ENCODE measurements at regions not wholly inside any gene's neighbourhood (a gene's known extent, or its start where the extent isn't known, plus 50 kb on each side); places are given as distances from the start of the nearest gene placed in this dataset.
"Not testable (repeated sequence)": the region's sequence is repeated elsewhere in the genome, so short reads cannot be mapped to it uniquely, and the experiment has no call there.

DNA sequence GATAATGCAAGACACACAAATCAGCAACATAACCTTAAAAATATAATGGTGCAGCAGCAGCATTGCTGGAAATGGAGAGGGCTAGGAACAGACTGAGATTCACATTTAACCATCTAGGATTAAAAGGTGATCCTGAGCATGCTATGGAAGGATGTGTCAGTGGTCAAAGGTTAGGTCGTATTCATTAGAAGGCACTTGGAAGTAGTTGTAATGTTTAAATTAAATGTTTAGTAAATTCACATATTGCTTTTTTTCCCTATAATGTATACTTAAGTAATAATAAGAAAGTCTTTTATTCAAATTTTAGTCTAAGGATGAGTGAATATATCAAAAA lies 368.6 kb upstream of the PDE3A start:
- DNase-seq = no peak

DNA sequence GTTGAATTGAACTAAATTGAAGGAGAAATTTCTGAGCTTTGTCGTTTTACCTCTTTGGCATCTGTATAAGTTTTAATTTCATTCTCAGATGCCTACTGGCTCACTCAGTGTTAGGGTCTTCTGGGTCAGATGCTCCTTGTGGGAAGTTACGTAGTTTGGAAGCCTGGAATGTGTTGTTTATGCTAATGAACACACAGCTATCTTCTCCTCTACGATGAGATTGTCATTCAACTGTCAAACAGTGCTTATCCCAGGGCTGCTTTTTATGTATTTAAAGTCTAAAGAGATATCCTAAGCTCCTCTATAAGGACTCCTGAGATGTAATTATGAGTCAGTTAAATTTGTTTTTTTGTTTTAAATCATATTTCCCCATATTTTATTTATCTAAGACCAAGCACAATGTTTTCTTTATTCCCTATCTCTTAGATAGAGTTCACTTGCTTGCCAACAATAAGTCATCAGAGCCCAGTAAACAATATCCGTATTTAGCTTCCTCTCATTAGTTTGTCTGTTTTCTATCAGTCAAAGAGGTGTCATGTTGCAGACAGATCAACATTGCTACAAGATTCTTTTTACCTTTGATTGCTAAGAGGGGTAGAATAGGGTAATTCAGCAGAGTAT lies 368.0 kb upstream of the PDE3A start:
- DNase-seq = no peak

DNA sequence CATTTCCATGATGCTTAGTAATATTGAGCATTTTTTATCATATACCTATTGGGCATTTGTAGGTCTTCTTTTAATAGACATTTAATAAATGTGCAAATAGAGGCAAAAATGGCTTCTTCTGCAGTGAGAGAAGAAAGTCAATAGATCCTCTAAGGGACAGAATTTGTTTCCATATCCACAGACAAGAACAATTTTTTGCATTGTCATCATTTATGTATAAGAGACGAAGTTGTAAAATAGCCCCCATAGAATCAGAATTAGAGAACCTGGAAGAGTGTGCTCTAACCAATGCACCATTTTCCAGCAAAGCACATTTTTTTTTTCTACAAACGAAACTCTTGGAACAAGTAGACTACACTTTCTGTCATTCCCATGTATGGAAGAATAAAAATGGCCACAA lies 365.1 kb upstream of the PDE3A start:
- no peak for DNase-seq

DNA sequence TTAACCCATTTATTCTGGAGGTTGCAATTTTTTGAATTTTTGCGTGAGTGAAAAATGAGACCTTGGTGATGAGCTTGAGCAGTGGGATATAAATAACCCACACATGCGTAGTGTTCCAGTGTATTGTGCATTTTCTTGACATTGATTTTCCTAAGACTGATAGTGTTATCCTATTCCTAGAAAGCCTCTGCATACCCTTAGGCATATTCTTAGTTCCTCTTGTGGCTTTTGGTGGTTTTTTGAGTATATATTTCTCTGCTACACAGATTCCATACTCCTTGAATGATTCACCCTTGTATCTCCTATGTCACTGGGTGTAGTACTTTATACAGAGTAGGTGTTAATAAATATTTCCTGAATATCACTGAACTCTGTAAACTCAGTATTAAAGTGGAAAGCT lies 363.4 kb upstream of the PDE3A start:
- no peak for DNase-seq

DNA sequence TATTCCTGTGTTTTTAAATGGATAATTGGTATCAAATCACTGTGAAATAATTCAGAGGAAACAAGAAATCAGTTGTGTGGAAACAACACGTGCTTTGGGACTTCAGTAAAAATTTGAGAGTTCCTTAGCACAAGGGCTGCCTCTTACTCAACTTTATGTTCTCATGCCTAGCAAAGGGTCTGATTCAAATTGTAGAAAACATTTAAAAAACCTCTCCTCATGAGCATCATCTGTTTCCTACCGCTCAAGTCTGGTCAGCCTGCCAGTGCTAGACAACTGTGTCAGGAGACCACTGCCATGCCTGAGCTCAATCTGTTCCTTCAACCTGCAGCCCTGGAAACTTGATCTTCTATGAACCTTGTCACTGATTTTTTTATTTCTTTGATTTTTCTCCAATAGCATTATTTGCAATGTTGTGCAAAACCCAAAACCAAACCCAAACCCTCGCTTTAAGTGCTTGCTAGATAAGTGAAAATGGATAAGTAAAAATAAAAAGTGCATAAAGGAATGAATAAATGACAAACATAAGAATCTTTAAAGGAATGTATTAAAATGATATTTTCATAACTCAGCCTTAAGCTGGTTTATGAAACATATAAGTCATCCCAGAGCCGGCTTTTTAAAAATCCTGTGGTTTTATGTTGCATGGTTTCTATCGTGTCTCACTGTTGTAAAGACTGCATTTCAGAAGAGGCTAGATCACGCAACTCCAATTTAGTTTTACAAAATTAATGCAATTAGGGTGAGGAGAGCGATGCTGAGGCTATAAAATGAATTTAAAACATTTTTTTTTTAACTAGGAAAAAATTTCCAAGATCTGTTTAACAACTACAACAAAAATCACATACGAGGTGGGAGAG lies 361.2 kb upstream of the PDE3A start:
- no peak for DNase-seq

DNA sequence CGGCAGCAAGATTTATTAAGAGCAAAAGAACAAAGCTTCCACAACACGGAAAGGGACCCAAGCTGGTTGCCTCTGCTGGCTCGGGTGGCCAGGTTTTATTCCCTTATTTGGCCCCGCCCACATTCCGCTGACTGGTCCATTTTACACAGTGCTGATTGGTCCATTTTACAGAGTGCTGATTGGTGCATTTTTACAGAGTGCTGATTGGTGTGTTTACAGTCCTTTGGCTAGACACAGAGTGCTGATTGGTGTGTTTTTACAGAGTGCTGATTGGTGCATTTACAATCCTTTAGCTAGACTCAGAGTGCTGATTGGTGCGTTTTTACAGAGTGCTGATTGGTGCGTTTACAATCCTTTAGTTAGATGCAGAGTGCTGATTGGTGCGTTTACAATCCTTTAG lies 358.4 kb upstream of the PDE3A start:
- DNase-seq = not testable (repeated sequence)

DNA sequence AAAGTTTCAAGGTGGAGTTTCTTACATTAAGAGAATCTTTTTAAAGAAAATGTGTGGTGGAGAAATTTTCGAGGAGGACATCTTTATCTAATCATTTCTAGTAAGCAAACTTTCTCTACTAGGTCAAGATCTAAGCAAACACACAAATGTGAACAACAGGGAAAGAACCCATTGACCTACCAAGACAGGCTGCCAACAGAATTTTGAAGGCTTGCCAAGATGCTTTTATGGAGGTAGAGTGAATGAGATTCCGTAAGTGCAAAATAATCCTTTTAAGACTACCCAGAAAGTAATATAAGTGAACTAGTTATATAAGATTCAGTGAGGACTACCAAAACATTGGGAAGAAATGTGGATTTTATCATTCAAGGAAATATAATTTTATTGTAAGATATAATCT lies 357.1 kb upstream of the PDE3A start:
- DNase-seq = no peak

DNA sequence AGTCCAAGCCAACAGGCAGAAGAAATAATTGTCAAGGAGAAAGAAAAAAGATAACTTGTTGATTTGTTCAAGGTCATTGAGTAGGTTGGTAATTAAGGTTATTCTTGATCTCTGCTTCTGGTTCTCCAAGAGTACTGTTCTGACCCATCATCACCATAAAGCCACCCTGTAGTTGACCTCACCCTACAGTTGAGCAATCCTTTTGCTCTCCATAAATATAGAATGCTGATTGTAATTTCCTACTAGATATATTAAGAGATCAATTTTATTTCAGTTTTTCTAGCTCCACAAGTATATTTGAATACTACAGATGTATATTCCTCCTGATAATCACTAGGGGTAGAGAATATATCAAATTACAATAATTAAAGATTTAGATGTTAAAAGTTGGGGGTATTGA lies 350.5 kb upstream of the PDE3A start:
- DNase-seq = no peak

DNA sequence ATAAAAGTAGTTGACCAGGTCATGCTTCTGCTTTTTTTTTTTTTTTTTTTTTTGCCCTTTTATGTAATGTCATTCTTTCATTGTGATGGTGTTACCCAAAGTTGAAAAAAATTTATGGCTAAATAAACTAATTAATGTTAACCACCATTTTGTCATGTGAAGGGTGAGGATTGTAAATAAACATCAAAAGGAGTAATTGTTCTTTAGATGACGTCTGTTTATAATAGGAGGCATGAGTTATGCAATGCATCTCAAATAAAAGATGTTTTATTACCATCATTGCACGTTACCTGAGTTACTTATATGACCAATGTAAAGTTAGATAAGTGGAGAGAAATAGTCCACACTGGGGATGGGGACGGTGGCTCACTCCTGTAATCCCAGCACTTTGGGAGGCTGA lies 349.9 kb upstream of the PDE3A start:
- no peak for DNase-seq

DNA sequence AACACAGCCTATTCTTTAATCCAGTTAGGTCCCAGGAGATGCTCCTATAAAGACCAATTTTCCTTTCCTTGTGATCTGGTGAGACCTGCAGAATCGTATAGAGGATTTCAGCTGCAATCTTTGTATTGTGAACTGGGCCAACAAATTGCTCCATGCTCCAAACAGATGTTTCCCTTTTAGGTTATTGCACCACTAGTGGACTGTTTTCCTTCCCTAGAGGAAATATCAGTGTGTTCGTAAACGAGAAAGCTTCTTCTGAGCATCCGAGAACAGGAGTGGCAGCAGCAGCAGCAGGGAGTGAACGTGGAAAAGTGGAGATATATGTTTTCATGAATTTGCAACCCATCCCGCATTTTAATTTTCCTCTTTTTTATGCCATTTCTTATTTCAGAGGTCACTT lies 344.1 kb upstream of the PDE3A start:
- DNase-seq = no peak

DNA sequence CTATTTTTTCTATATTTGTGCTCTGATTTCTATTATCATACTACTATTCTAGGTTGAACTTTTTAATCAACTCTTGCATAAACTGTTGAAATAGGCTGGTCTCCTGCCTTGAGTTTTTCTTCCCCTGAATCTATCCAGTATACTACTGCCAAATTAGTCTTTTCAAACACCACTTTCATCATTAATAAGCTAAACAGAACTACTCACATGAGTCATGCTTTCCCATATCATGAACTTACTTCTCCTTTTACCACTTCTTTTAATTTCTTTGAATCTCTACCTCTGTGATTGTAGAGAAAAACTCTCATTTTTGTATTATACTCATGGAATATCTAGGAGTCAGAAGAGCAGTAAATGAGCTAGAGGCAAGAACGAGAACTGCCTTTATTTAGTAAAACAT lies 340.3 kb upstream of the PDE3A start:
- no peak for DNase-seq

DNA sequence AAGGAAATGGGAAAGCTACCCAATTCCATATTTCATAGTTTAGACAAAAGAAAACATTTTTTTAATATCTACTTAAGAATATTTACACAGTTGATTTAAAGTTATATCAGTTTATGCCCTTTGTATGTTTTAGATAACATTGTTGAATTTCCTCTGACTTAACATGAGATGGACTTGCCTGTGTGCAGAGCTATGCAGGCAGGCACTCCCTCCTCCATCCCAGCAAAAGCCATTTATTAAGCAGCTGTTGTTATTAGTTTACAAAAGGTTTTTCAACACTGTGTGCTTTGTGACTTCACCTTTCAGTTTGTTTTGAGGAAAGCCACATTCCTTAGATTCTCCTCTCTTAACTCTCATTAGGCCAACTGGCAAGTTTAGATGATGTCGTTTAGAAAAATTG lies 337.5 kb upstream of the PDE3A start:
- no peak for DNase-seq

DNA sequence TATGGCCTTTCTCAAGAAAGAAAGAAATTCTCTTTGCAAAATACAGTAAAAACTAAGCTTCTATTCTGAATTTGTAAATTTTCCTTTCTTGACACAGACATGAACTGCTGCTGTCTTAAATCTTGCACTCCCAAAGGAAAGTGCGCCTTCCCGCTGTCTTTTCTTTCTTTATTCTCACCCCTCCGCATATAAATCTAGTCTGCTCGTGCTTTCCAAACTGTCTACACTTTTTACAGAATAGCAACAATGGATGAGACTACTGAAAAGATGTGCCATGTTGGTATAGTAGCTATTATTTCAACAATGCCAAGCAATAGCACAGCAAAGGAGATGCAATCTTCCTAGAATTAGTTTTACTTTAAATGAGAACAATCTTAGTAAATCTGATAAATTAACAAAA lies 328.8 kb upstream of the PDE3A start:
- DNase-seq = no peak

DNA sequence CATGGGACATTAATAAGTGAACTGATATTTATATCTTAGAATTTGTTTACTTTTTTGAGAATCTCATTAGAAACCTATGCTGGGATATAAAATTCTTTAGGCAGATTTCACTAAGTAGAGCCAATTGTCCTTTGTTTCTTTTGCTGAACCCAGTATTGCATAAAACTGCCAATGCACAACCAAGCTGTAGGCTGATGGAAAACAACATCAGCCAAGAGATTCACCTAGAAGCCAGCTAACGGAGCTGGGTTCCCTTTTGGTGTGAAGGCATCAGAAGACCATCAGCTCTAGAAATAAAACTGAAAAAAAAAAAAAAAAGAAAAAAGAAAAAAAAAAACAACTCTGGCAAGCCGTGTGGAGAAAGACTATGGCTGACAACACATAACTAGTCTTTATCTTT lies 328.2 kb upstream of the PDE3A start:
- no peak for DNase-seq

DNA sequence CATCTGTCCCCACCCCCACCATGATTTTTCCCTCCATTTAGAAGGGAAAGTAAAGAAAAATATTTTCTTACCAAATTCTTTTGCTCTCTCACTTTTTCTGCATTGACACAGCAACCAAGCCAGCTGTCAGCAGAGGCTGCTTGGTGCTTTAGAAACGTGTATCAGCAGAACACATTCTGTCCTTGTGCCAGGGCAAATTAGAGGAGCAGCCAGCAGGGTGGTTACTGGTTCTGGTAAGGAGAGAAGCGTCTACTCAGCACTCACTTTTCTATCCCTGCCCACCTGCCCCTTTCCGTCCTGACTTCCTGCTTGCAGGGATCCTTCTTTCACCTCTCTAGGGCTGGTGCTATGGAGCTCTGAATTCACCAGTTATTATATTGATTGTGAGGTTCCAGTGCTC lies 327.5 kb upstream of the PDE3A start:
- no peak for DNase-seq

DNA sequence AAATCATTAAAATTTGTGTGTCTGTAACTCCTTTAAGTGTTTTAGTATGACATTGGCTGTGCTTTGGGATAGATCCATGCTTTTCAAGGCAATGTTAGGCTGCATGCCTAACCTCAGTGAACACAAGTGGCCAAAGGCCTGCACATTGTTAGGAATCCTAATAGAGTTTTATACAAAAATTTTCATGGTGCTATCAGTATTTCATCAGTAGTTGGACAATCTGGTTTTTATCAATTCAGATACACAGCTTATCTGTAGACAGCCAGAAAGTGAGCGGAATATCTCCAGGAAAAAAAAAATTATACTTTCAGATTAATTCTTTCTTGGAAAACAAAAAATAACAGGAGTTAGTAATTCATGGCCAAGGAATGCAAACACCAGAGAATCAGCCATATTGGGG lies 324.0 kb upstream of the PDE3A start:
- no peak for DNase-seq

DNA sequence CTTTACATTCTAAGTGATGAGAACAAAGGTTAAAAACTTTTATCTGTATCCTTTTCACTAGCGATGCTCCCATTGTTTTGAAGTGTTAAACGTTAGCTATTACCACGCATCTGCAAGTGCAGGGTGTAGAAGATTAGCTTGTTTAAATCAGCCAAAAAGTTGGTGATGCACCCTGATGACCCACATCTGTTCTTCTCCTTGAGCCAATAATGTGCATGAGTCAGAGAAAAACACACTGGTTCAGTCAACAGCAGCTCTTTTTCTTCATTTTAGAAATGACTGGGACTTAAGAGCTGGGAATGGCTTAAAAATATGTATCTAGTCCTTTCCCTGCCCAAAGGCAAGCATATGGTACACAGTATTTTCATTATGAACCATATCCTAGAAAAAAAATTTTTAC lies 323.5 kb upstream of the PDE3A start:
- no peak for DNase-seq

DNA sequence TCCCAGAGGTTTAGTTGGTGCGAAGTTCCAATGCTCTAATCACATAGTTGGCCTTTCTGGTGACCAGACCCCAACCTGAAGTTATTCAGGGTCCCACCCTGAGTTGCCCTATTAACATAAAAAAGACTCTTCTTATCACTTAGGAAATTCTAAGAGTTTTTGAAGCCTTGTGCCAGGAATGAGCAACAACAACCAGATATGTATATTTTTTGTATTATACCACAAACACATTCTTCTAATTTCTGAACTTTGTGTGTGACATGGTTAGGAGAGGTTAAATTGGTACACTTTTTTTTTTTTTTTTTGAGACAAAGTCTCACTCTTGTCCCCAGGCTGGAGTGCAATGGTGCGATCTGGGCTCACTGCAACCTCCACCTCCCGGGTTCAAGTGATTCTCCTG lies 320.4 kb upstream of the PDE3A start:
- no peak for DNase-seq

DNA sequence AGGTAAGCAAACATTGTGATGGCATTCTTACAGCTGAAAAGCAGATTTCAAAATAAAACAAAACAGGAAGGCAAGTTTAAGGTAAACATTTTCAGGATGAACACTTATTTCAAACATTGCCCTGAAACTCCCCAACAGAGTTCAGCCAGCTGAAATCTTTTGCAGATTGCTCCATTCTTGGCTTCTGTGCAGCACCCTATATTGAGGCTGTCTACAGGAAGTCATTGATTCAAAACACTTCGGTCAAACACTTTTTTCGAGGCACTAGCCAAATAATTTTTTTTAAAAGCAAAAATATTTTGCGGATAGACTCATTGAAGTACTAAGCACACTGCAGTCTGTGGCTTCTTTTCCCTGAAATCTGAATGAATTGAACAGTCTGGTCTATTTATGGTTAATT lies 318.1 kb upstream of the PDE3A start:
- DNase-seq = no peak

DNA sequence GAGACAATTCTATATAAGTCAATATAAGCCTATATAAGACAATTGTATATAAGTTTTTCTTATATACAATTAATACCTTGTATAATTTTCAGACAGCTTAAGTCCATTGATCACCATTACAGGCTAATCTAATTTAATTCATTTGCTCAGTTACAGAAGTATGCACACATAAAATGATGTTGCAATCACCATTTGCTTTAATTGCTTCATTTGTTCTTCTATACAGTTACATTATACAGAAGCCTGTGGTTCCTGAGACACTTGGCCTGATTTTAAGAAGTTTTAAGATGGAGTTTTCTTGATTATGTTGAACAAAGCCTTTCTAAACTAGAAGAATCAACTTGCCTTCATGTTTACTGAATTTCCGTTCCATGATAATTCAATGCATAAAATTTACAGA lies 314.6 kb upstream of the PDE3A start:
- DNase-seq = no peak

DNA sequence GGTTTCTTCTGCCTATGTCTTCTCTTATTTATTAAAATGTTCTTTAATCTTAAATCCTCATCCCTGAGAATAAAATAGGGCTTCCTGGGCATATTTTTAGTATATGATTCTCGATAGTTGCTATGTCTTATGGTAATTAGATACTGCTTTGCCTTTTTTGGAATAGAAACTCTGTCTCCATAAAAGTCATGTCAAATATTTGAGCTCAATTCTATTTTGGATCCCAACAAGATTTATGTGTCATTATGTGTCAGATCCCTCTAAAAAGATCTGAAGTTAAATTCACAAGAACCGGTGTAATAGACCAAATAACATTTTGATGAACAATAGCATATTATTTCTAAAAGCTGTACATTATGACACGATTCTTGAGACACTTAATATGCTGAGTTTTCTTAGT lies 312.5 kb upstream of the PDE3A start:
- no peak for DNase-seq

DNA sequence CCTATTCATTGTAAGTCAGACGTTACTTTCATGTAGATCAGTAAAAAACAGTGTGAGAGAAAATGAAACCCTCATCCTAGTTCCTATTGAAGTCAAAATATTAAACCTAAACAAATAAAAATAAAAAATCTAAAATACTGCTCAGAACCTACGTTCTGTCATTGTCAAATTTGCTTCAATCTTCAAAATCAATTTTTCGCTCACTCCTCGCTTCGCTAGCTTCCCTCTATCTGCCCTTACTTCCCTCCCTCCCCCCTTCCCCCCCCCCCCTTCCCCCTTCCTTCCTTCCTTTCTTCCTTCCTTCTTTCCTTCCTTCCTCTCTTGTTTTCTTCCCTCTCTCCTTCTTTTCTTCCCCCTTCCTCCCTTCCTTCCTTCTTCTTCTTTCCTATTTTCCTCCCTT lies 310.9 kb upstream of the PDE3A start:
- DNase-seq = no peak

DNA sequence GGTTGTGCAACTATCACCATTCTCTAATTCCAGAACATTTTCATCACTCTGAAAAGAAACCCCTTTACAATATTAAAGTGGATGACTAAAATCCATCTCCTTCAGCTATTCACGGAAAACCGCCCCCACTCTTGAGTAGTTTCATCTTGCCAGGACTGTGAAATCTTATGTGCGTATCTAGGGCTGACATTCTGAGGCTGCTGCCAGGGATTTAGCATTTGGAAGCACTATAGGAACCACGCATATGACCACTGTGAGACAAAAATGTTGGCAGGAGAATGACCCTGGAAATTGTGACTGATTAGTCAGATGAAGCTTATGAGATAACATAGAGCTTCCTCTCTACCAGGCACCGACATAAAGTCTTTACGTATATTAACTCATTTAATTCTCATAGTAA lies 305.2 kb upstream of the PDE3A start:
- DNase-seq = no peak

DNA sequence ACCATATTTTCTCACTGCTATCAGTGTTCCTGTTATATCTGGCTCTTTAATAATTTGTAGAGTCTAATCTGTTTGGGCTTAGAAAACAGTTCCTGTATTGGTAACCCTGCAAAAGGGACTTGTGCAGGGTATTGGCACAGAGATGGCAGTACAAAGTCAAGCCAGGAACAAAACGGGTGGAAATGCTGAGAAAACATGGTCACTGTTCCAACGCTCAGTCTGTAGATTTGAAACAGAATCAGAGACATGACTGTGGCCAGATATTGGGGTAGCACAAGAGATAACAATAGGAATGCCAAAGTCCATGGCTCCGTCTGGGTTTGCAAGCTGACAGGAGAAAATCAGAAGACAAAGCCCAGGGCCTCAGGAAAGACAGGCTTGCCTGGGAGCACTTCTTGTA lies 290.7 kb upstream of the PDE3A start:
- DNase-seq = no peak

DNA sequence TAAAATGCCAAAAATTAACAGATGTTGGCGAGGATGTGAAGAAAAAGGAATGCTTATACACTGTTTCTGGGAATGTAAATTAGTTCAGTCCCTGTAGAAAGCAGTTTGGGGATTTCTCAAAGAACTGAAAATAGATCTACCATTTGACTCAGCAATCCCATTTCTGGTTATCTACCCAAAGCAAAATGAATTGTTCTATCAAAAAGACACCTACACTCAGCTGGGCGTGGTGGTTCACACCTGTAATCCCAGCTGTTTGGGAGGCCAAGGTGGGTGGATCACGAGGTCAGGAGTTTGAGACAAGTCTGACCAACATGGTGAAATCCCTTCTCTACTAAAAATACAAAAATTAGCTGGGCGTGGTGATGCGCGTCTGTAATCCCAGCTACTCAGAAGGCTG lies 279.3 kb upstream of the PDE3A start:
- no peak for DNase-seq

Data from GOT3 (cell line).